Astrocyte of the spinal cord (primary cell): ENCODE measurements at regions not wholly inside any gene's neighbourhood (a gene's known extent, or its start where the extent isn't known, plus 50 kb on each side); places are given as distances from the start of the nearest gene placed in this dataset.

Source experiments
- DNase-seq: peaks from one replicate; pipeline ENCODE4 v3.0.0; 2011; ENCODE audit warnings: low read depth, low spot score
- H3K4me3 ChIP-seq: 2 replicates; pipeline ENCODE4 v1.5.1; 2011; ENCODE audit warnings: low read depth, mild to moderate bottlenecking, low read length, moderate library complexity
- CTCF ChIP-seq: IDR thresholded peaks from 2 replicates; pipeline ENCODE4 v1.5.1; 2012; ENCODE audit warnings: low read depth, mild to moderate bottlenecking, low read length, inconsistent platforms
- in situ Hi-C: cut with HindIII; loops from 2 replicates; pipeline ENCODE4 v1.10.0; 2017; ENCODE audit warnings: low sequenced_read_pairs

GRCh38 chr20:39503902-39504709, 542.0 kb downstream of the DHX35 start:
- TF ChIP-seq CTCF = no peak
- DNase-seq = no peak
- in situ Hi-C loops = no loop called here
- no peak overlapping the region for H3K4me3 ChIP-seq

- no peak overlapping the region for H3K4me3 ChIP-seq
- in situ Hi-C loops = no loop called here
- DNase-seq = no peak
- no peak for TF ChIP-seq CTCF
Measured at GRCh38 chr20:39492223-39492797, 530.2 kb downstream of the DHX35 start.

GRCh38 chr20:39491711-39492110, 529.6 kb downstream of the DHX35 start:
- no peak for TF ChIP-seq CTCF
- H3K4me3 ChIP-seq = no peak overlapping the region
- DNase-seq = no peak
- in situ Hi-C loops = no loop called here

GRCh38 chr20:39489986-39490560, 527.9 kb downstream of the DHX35 start:
- no peak for DNase-seq
- in situ Hi-C loops = no loop called here
- TF ChIP-seq CTCF = no peak
- H3K4me3 ChIP-seq = no peak overlapping the region

GRCh38 chr20:39480276-39481043, 518.3 kb downstream of the DHX35 start:
- no peak for TF ChIP-seq CTCF
- in situ Hi-C loops = no loop called here
- no peak overlapping the region for H3K4me3 ChIP-seq
- no peak for DNase-seq

GRCh38 chr20:39479196-39479810, 517.2 kb downstream of the DHX35 start:
- in situ Hi-C loops = no loop called here
- TF ChIP-seq CTCF = no peak
- DNase-seq = no peak
- H3K4me3 ChIP-seq = no peak overlapping the region
